ENCODE measurements at regions not wholly inside any gene's neighbourhood (a gene's known extent, or its start where the extent isn't known, plus 50 kb on each side); places are given as distances from the start of the nearest gene placed in this dataset.

GRCh38 chr12:12017798-12018197 is 52.9 kb upstream of the BCL2L14 start:
- Histone ChIP-seq H3K4me3 (ENCODE audit: insufficient read depth, low read depth, low read length) (no peak overlapping the region), H3K27ac (ENCODE audit: insufficient read depth, low read length) (no peak overlapping the region), H3K27me3 (ENCODE audit: control insufficient read depth, insufficient read depth, low read length) (peaks cover 3% of the 10 kb centered on the region), H2AK5ac (ENCODE audit: low read depth, low read length) (no peak overlapping the region), H3K4me2 (ENCODE audit: low read depth, low read length) (no peak overlapping the region), H3K56ac (ENCODE audit: extremely low read depth, insufficient read depth, low read length) (no peak overlapping the region), H2BK20ac (ENCODE audit: low read depth, low read length) (no peak overlapping the region), H3K9me3 (ENCODE audit: control insufficient read depth, insufficient read depth, low read length) (no peaks in the 10 kb centered on the region), H3K18ac (ENCODE audit: low read depth, low read length) (no peak overlapping the region), H4K5ac (ENCODE audit: low read depth, low read length) (no peak overlapping the region), H3K4me1 (ENCODE audit: control insufficient read depth, insufficient read depth, low read length) (no peaks in the 10 kb centered on the region), H4K91ac (ENCODE audit: insufficient read depth, low read depth, low read length) (no peak overlapping the region), H2BK5ac (ENCODE audit: low read depth, low read length, poor library complexity, severe bottlenecking) (no peak overlapping the region), H4K8ac (ENCODE audit: low read depth in 2 of 2, low read length in 2 of 2) (no peak overlapping the region), H3K9ac (ENCODE audit: low read depth, low read length) (no peak overlapping the region), H2BK120ac (ENCODE audit: low read depth, low read length) (no peak overlapping the region), H2AFZ (replicated peaks; ENCODE audit: low read length, poor library complexity) (no peak overlapping the region), H3K23ac (ENCODE audit: low read depth, low read length) (no peak overlapping the region), H3K79me1 (ENCODE audit: low read depth in 1 of 2, low read length in 2 of 2) (no peaks in the 10 kb centered on the region), H4K20me1 (ENCODE audit: insufficient read depth, low read length) (no peaks in the 10 kb centered on the region), H3K14ac (replicated peaks; ENCODE audit: low read depth, low read length) (no peak overlapping the region), H3K36me3 (ENCODE audit: control insufficient read depth, insufficient read depth, low read length) (no peaks in the 10 kb centered on the region), H3K9me1 (ENCODE audit: insufficient read depth, low read length) (peaks cover 3% of the 10 kb centered on the region; the same call in 1 of the 2 replicates), H2BK15ac (ENCODE audit: low read depth, low read length) (no peak overlapping the region), H3K4ac (ENCODE audit: low read depth, low read length) (no peak overlapping the region), H2AK9ac (replicated peaks; ENCODE audit: low read depth, low read length, poor library complexity) (no peak overlapping the region)
- no peak for ATAC-seq (ENCODE audit: low read depth)
- ChIA-PET POLR2A (ENCODE audit: unreplicated experiment) (no interaction called here), CTCF (interaction anchor here (0.7 kb wide), 1 partner anchor 466 kb away, joined by 3 read pairs; no protein-coding TSS in a partner anchor)
- in situ Hi-C loops (cut with MboI; ENCODE audit: low sequenced_read_pairs) (no loop called here), intact Hi-C loops (cut with micrococcal nuclease) (no loop called here), dilution Hi-C loops (cut with HindIII; ENCODE audit: low sequenced_read_pairs, unreplicated experiment) (no loop called here)
- DNase-seq, result no peak
- TF ChIP-seq MAZ (IDR thresholded peaks at IDR 0.05; ENCODE audit: borderline replicate concordance, low read depth, low read length) (no peak), RAD21 (IDR thresholded peaks at IDR 0.05; ENCODE audit: low read length) (0 out of 2 replicates have a peak, but pooled peaks have one; percentile 22), CTCF (conservative IDR thresholded peaks at IDR 0.05; ENCODE audit: low read depth, low read length) (0 out of 2 replicates have a peak, but pooled peaks have one; percentile 17)
- 100% methylated on average over 3 of the region's 4 CpGs; no CpG with 5 or more reads in 1 of the 2 experiments for WGBS, 2 experiments (ENCODE audit: extremely low coverage in 2 of 2, insufficient read length in 1 of 2)
- no TSS peak for BruUV-seq (replicated peaks)

All from IMR-90 (cell line).